Mesenchymal stem cell (in vitro differentiated cells and primary cell): ENCODE measurements at regions not wholly inside any gene's neighbourhood (a gene's known extent, or its start where the extent isn't known, plus 50 kb on each side); places are given as distances from the start of the nearest gene placed in this dataset.
"Not testable (repeated sequence)": the region's sequence is repeated elsewhere in the genome, so short reads cannot be mapped to it uniquely, and the experiment has no call there.

ENCODE experiments used
- DNase-seq: peaks from one replicate; pipeline ENCODE4 v3.0.0-alpha.2; 2013
- H2AFZ ChIP-seq: one replicate; pipeline ENCODE4 v1.6.1; 2013; ENCODE audit warnings: low read depth, mild to moderate bottlenecking, control low read depth, inconsistent platforms, low read length, moderate library complexity
- H2AK5ac ChIP-seq: 2 replicates; pipeline ENCODE4 v1.6.1; 2013; ENCODE audit warnings: low read length, moderate library complexity, mild to moderate bottlenecking, inconsistent platforms; ENCODE audit not compliant: severe bottlenecking
- H2BK120ac ChIP-seq: one replicate; pipeline ENCODE4 v1.6.1; 2013; ENCODE audit warnings: low read depth, mild to moderate bottlenecking, inconsistent platforms, low read length, moderate library complexity
- H2BK12ac ChIP-seq, 2 experiments: one replicate each; pipeline ENCODE4 v1.6.1; 2013; ENCODE audit warnings: inconsistent platforms in 2 of 2, low read length in 2 of 2, mild to moderate bottlenecking in 2 of 2, moderate library complexity in 2 of 2, control low read depth in 1 of 2
- H2BK15ac ChIP-seq: one replicate; pipeline ENCODE4 v1.6.1; 2013; ENCODE audit warnings: mild to moderate bottlenecking, low read depth, inconsistent platforms; ENCODE audit not compliant: poor library complexity, severe bottlenecking
- H2BK5ac ChIP-seq: 2 replicates; pipeline ENCODE4 v1.6.1; 2013; ENCODE audit warnings: low read depth, mild to moderate bottlenecking, low read length, control low read depth, inconsistent platforms; ENCODE audit not compliant: poor library complexity, severe bottlenecking
- H3K14ac ChIP-seq, 2 experiments: one replicate each; pipeline ENCODE4 v1.6.1; 2013; ENCODE audit warnings: inconsistent platforms in 2 of 2, low read length in 2 of 2, control low read depth in 1 of 2, mild to moderate bottlenecking in 1 of 2, moderate library complexity in 1 of 2
- H3K18ac ChIP-seq, 2 experiments: one replicate each; pipeline ENCODE4 v1.6.1; 2013; ENCODE audit warnings: inconsistent platforms in 2 of 2, low read length in 2 of 2, control low read depth in 1 of 2, low read depth in 1 of 2, mild to moderate bottlenecking in 1 of 2
- H3K23ac ChIP-seq, 2 experiments: one replicate each; pipeline ENCODE4 v1.6.1; 2013; ENCODE audit warnings: inconsistent platforms in 2 of 2, low read length in 2 of 2, mild to moderate bottlenecking in 2 of 2, moderate library complexity in 2 of 2, control low read depth in 1 of 2
- H3K27ac ChIP-seq: 2 replicates; pipeline ENCODE4 v1.5.1; 2013; ENCODE audit warnings: mild to moderate bottlenecking, moderate library complexity, low read length, control low read depth, inconsistent platforms; ENCODE audit not compliant: poor library complexity, severe bottlenecking
- H3K27me3 ChIP-seq, 2 experiments: 2 replicates each; pipeline versions ENCODE4 v1.6.1 to v1.7.0; 2013; ENCODE audit warnings: low read length in 2 of 2, mild to moderate bottlenecking in 2 of 2, moderate library complexity in 2 of 2, control low read depth in 1 of 2, inconsistent platforms in 1 of 2; ENCODE audit not compliant: control insufficient read depth in 1 of 2, insufficient read depth in 1 of 2
- H3K36me3 ChIP-seq, 2 experiments: 2 replicates each; pipeline versions ENCODE4 v1.6.1 to v1.7.0; 2013; ENCODE audit warnings: low read length in 2 of 2, control low read depth in 1 of 2, inconsistent platforms in 1 of 2, low read depth in 1 of 2, mild to moderate bottlenecking in 1 of 2; ENCODE audit not compliant: insufficient read depth in 2 of 2, control insufficient read depth in 1 of 2
- H3K4ac ChIP-seq, 2 experiments: one replicate each; pipeline ENCODE4 v1.6.1; 2013; ENCODE audit warnings: inconsistent platforms in 2 of 2, low read length in 2 of 2, mild to moderate bottlenecking in 2 of 2, moderate library complexity in 2 of 2, control low read depth in 1 of 2, low read depth in 1 of 2
- H3K4me1 ChIP-seq: 2 replicates; pipeline ENCODE4 v1.6.1; 2013; ENCODE audit warnings: low read depth, low read length, control low read depth; ENCODE audit not compliant: control insufficient read depth, insufficient read depth
- H3K4me2 ChIP-seq: 2 replicates; pipeline ENCODE4 v1.6.1; 2013; ENCODE audit warnings: low read length, mild to moderate bottlenecking, inconsistent platforms; ENCODE audit not compliant: poor library complexity, severe bottlenecking
- H3K4me3 ChIP-seq, 2 experiments: 2 replicates each; pipeline versions ENCODE4 v1.5.1 to v1.7.0; 2013; ENCODE audit warnings: low read length in 2 of 2, mild to moderate bottlenecking in 2 of 2, control low read depth in 1 of 2, low read depth in 1 of 2; ENCODE audit not compliant: insufficient read depth in 1 of 2
- H3K79me1 ChIP-seq: replicated peaks from 2 replicates; pipeline ENCODE4 v1.6.1; 2013; ENCODE audit warnings: mild to moderate bottlenecking, control low read depth, low read length, inconsistent platforms; ENCODE audit not compliant: poor library complexity, severe bottlenecking
- H3K9ac ChIP-seq: 2 replicates; pipeline ENCODE4 v1.7.0; 2013; ENCODE audit warnings: mild to moderate bottlenecking, low read length, moderate library complexity
- H3K9me3 ChIP-seq: 2 replicates; pipeline ENCODE4 v1.7.0; 2013; ENCODE audit warnings: mild to moderate bottlenecking, low read length; ENCODE audit not compliant: control insufficient read depth
- H4K8ac ChIP-seq: one replicate; pipeline ENCODE4 v1.6.1; 2013; ENCODE audit warnings: inconsistent platforms, mild to moderate bottlenecking, low read length, moderate library complexity
- H4K91ac ChIP-seq: one replicate; pipeline ENCODE4 v1.6.1; 2013; ENCODE audit warnings: mild to moderate bottlenecking, low read length, inconsistent platforms
- WGBS: methylation state at CpG from one replicate; pipeline ENCODE4 v1.1.7; 2013; ENCODE audit warnings: mixed read lengths; 5-methylcytosine and 5-hydroxymethylcytosine counted together

- H2BK120ac ChIP-seq, H3K4me3 ChIP-seq, H3K14ac ChIP-seq: not testable (repeated sequence)
These were observed 50.3 kb upstream of the MCUR1 start for GRCh38 chr6:13864669-13865068.

More at GRCh38 chr6:13864669-13865068, 50.3 kb upstream of the MCUR1 start:
- H3K18ac ChIP-seq, H2BK5ac ChIP-seq, H2AK5ac ChIP-seq, H3K27me3 ChIP-seq, H4K91ac ChIP-seq, DNase-seq, H3K9ac ChIP-seq, H3K4ac ChIP-seq, H3K4me1 ChIP-seq, H3K27ac ChIP-seq, H3K36me3 ChIP-seq, H3K79me1 ChIP-seq, H4K8ac ChIP-seq, H3K9me3 ChIP-seq, H2AFZ ChIP-seq, H3K4me2 ChIP-seq, H2BK12ac ChIP-seq, H2BK15ac ChIP-seq, H3K23ac ChIP-seq: not testable (repeated sequence)
- WGBS, result 70% methylated on average over 2 of the region's 2 CpGs
